A549 (cell line): ENCODE measurements at regions not wholly inside any gene's neighbourhood (a gene's known extent, or its start where the extent isn't known, plus 50 kb on each side); places are given as distances from the start of the nearest gene placed in this dataset.

Experiments
- ATAC-seq, 2 experiments: fragments of 200-7000 bp in 1 of 2; fragments of >200 bp in 1 of 2; cut with Nextera tagmentation in 1 of 2; cut with Tn5 transposase in 1 of 2; 3 replicates each; pipeline versions ENCODE4 v1.8.0 to v1.9.1; 2018 to 2020; ENCODE audit warnings: mild to moderate bottlenecking in 1 of 2, moderate library complexity in 1 of 2
- CTCF ChIA-PET: fragments of 300-600 bp; sonication (Branson Sonifier 250); formaldehyde crosslinking; extraction: SDS; loops from one replicate; lab custom pipeline; 2021; ENCODE audit warnings: antibody characterized with exemption, inconsistent platforms; lab: Yijun Ruan, JAX
- POLR2A ChIA-PET: fragments of 350-600 bp; formaldehyde crosslinking; extraction: SDS; loops from one replicate; lab custom pipeline; 2021; ENCODE audit warnings: antibody characterized with exemption, inconsistent platforms; lab: Yijun Ruan, JAX
- DNase-seq, 2 experiments: peaks; one replicate each; pipeline versions ENCODE4 v3.0.0 to v3.0.0-alpha.2; 2011 to 2016; ENCODE audit warnings: low read depth in 1 of 2, low spot score in 1 of 2
- FAIRE-seq: peaks from 2 replicates; lab custom pipeline; 2011; peaks lifted over from hg19 to GRCh38; lab: Jason Lieb, UNC
- H3K27ac ChIP-seq, 2 experiments: fragments of >200 bp; sonication (Bioruptor Twin); formaldehyde crosslinking; 3 replicates each; pipeline ENCODE4 v1.5.1; 2016 to 2017
- H3K4me1 ChIP-seq: fragments of >200 bp; sonication (Bioruptor Twin); formaldehyde crosslinking; 3 replicates; pipeline ENCODE4 v1.6.1; 2016
- H3K4me2 ChIP-seq: fragments of >200 bp; sonication (Bioruptor Twin); formaldehyde crosslinking; 3 replicates; pipeline ENCODE4 v1.6.1; 2016
- H3K4me3 ChIP-seq: fragments of >200 bp; sonication (Bioruptor Twin); formaldehyde crosslinking; 3 replicates; pipeline ENCODE4 v1.5.1; 2016
- H3K9me3 ChIP-seq: fragments of >200 bp; sonication (Bioruptor Twin); formaldehyde crosslinking; 3 replicates; pipeline ENCODE4 v1.6.1; 2016
- ATOH8 ChIP-seq: fragments of 250-450 bp; sonication (Bioruptor Pico); IDR thresholded peaks from 2 replicates; pipeline ENCODE4 v1.5.0; 2020; ENCODE audit warnings: low read depth, mild to moderate bottlenecking, moderate library complexity
- BCL3 ChIP-seq: fragments of >200 bp; sonication (Bioruptor Twin); formaldehyde crosslinking; IDR thresholded peaks from 3 replicates; pipeline ENCODE4 v1.6.1; 2016
- BHLHE40 ChIP-seq: IDR thresholded peaks from 2 replicates; pipeline ENCODE4 v1.6.1; 2012; ENCODE audit warnings: low read depth, low read length, inconsistent platforms
- CBX8 ChIP-seq: fragments of 200-600 bp; sonication (generic); IDR thresholded peaks from 2 replicates; pipeline ENCODE4 v1.6.1; 2016
- CEBPB ChIP-seq, 2 experiments: fragments of >200 bp in 1 of 2; sonication (Bioruptor Twin) in 1 of 2; formaldehyde crosslinking in 1 of 2; IDR thresholded peaks; 2 replicates each; pipeline ENCODE4 v1.6.1; 2012 to 2016
- E2F6 ChIP-seq: IDR thresholded peaks from 2 replicates; pipeline ENCODE4 v1.6.1; 2012; ENCODE audit warnings: low read depth, borderline replicate concordance
- EHF ChIP-seq: fragments of 250-450 bp; sonication (Bioruptor Pico); IDR thresholded peaks from 2 replicates; pipeline ENCODE4 v1.5.0; 2020; ENCODE audit warnings: mild to moderate bottlenecking
- EHMT2 ChIP-seq: fragments of 200-600 bp; sonication (generic); IDR thresholded peaks from 2 replicates; pipeline ENCODE4 v1.6.1; 2016; ENCODE audit warnings: antibody characterized with exemption, low read depth, mild to moderate bottlenecking, moderate library complexity
- ELK1 ChIP-seq: fragments of 150-350 bp; IDR thresholded peaks from 2 replicates; pipeline ENCODE4 v1.6.1; 2014; ENCODE audit warnings: low read depth, mild to moderate bottlenecking, low read length
- FOSB ChIP-seq: fragments of 250-450 bp; sonication (Bioruptor Pico); IDR thresholded peaks from 2 replicates; pipeline ENCODE4 v1.5.0; 2020; ENCODE audit warnings: mild to moderate bottlenecking, moderate library complexity
- HES2 ChIP-seq: fragments of >200 bp; sonication (Bioruptor Twin); formaldehyde crosslinking; IDR thresholded peaks from 2 replicates; pipeline ENCODE4 v1.6.1; 2016
- HOXB13 ChIP-seq: fragments of 250-450 bp; sonication (Bioruptor Pico); IDR thresholded peaks from 2 replicates; pipeline ENCODE4 v1.5.0; 2020; ENCODE audit warnings: low read depth, mild to moderate bottlenecking, moderate library complexity
- KDM5A ChIP-seq: fragments of 200-600 bp; sonication (generic); IDR thresholded peaks from 2 replicates; pipeline ENCODE4 v1.6.1; 2016; ENCODE audit warnings: antibody characterized with exemption, mild to moderate bottlenecking
- MYC ChIP-seq: IDR thresholded peaks from 2 replicates; pipeline ENCODE4 v1.6.1; 2012; ENCODE audit warnings: mild to moderate bottlenecking, inconsistent platforms, low read length, improper control_type of control experiment, borderline replicate concordance
- NPAS2 ChIP-seq: fragments of 250-450 bp; sonication (Bioruptor Pico); IDR thresholded peaks from 2 replicates; pipeline ENCODE4 v1.8.0; 2022; ENCODE audit warnings: mild to moderate bottlenecking, moderate library complexity, borderline replicate concordance
- PHF8 ChIP-seq: fragments of 200-600 bp; sonication (generic); IDR thresholded peaks from 2 replicates; pipeline ENCODE4 v1.6.1; 2016; ENCODE audit warnings: low read depth, mild to moderate bottlenecking, antibody characterized with exemption, moderate library complexity, borderline replicate concordance
- POLR2A ChIP-seq: IDR thresholded peaks from 2 replicates; pipeline ENCODE4 v1.6.1; 2012; ENCODE audit warnings: mild to moderate bottlenecking, low read length
- RARB ChIP-seq: fragments of 250-450 bp; sonication (Bioruptor Pico); IDR thresholded peaks from 2 replicates; pipeline ENCODE4 v1.8.0; 2021; ENCODE audit warnings: mild to moderate bottlenecking, moderate library complexity
- TFCP2L1 ChIP-seq: fragments of 250-450 bp; sonication (Bioruptor Pico); IDR thresholded peaks from 2 replicates; pipeline ENCODE4 v1.5.0; 2021; ENCODE audit warnings: mild to moderate bottlenecking
- USF2 ChIP-seq: fragments of 450-650 bp; IDR thresholded peaks from 2 replicates; pipeline ENCODE4 v1.6.1; 2014; ENCODE audit warnings: antibody characterized with exemption
- ZNF302 ChIP-seq: fragments of 250-450 bp; sonication (Bioruptor Pico); IDR thresholded peaks from 2 replicates; pipeline ENCODE4 v1.9.0; 2021; ENCODE audit warnings: inconsistent platforms, mild to moderate bottlenecking, moderate library complexity
- ZSCAN20 ChIP-seq: fragments of 250-450 bp; sonication (Bioruptor Pico); IDR thresholded peaks from 2 replicates; pipeline ENCODE4 v1.8.0; 2022; ENCODE audit warnings: mild to moderate bottlenecking, moderate library complexity
- WGBS: methylation state at CpG from one replicate; pipeline ENCODE4 v1.1.6; 2017; ENCODE audit errors: missing lambda C conversion rate; 5-methylcytosine and 5-hydroxymethylcytosine counted together

- no peak for FAIRE-seq
- ATAC-seq = no peak
These were observed 453.1 kb downstream of the TRAM1L1 start for GRCh38 chr4:116632269-116632668.

GRCh38 chr4:116628598-116628997 is 456.8 kb downstream of the TRAM1L1 start:
- WGBS = 6% methylated on average over 2 of the region's 2 CpGs
- DNase-seq (no peak), FAIRE-seq (no peak), ATAC-seq (no peak)
- H3K27ac ChIP-seq = no peak overlapping the region
- CTCF ChIA-PET = no interaction called here
- no peaks in the 10 kb centered on the region for H3K4me1 ChIP-seq
- H3K4me2 ChIP-seq = no peak overlapping the region
- H3K9me3 ChIP-seq = no peaks in the 10 kb centered on the region
- TF ChIP-seq EHMT2 (no peak), EHF (no peak), ZSCAN20 (CRISPR knock-in tag) (no peak), E2F6 (no peak), TFCP2L1 (CRISPR knock-in tag) (no peak), RARB (CRISPR knock-in tag) (no peak), NPAS2 (CRISPR knock-in tag) (no peak), HOXB13 (CRISPR knock-in tag) (no peak), PHF8 (no peak), FOSB (CRISPR knock-in tag) (no peak)
- TF ChIP-seq, all 56 proteins: peak for 0
- no peak overlapping the region for H3K4me3 ChIP-seq
- POLR2A ChIA-PET = no interaction called here

More at GRCh38 chr4:116632269-116632668, 453.1 kb downstream of the TRAM1L1 start:
- TF ChIP-seq BHLHE40 (no peak), PHF8 (no peak), ZNF302 (CRISPR knock-in tag) (no peak), NPAS2 (CRISPR knock-in tag) (no peak), ATOH8 (CRISPR knock-in tag) (no peak), ELK1 (no peak), CEBPB (IDR thresholded peaks at IDR 0.05) (no peak), POLR2A (no peak), KDM5A (no peak), HES2 (no peak)
- Histone ChIP-seq H3K4me3 (no peak overlapping the region), H3K27ac (no peak overlapping the region), H3K4me1 (no peaks in the 10 kb centered on the region), H3K9me3 (no peaks in the 10 kb centered on the region), H3K4me2 (no peak overlapping the region)
- ChIA-PET CTCF (no interaction called here), POLR2A (no interaction called here)
- no peak for DNase-seq

GRCh38 chr4:116627545-116627944 is 457.8 kb downstream of the TRAM1L1 start:
- Histone ChIP-seq H3K9me3 (no peaks in the 10 kb centered on the region), H3K27ac (no peak overlapping the region), H3K4me2 (no peak overlapping the region), H3K4me1 (no peaks in the 10 kb centered on the region), H3K4me3 (no peak overlapping the region)
- POLR2A ChIA-PET = no interaction called here
- 5% methylated on average over 1 of the region's 1 CpG for WGBS
- CTCF ChIA-PET = no interaction called here
- no peak for FAIRE-seq
- no peak for DNase-seq
- ATAC-seq = no peak
- no peak for TF ChIP-seq CEBPB (IDR thresholded peaks at IDR 0.05)
- TF ChIP-seq BCL3 = no peak
- TF ChIP-seq MYC = no peak
- TF ChIP-seq EHMT2 = no peak
- TF ChIP-seq CBX8 = no peak
- no peak for TF ChIP-seq ELK1
- no peak for TF ChIP-seq KDM5A
- TF ChIP-seq USF2 = no peak
- TF ChIP-seq HES2 = no peak
- TF ChIP-seq ATOH8 (CRISPR knock-in tag) = no peak
- no peak for TF ChIP-seq FOSB (CRISPR knock-in tag)
